Stomach (tissue), 4 donors: ENCODE measurements at regions not wholly inside any gene's neighbourhood (a gene's known extent, or its start where the extent isn't known, plus 50 kb on each side); places are given as distances from the start of the nearest gene placed in this dataset.

ENCODE experiments used
- CTCF ChIP-seq, 7 experiments: fragments of 450-650 bp in 4 of 7; fragments of 200-600 bp in 3 of 7; sonication (generic) in 3 of 7; IDR thresholded peaks; one replicate each; pipeline ENCODE4 v1.5.1; 2016 to 2019; ENCODE audit warnings: antibody characterized with exemption in 7 of 7, control low read depth in 2 of 7, mild to moderate bottlenecking in 1 of 7
- EP300 ChIP-seq: sonication (generic); formaldehyde crosslinking; IDR thresholded peaks from one replicate; pipeline ENCODE4 v1.6.1; 2017; ENCODE audit warnings: antibody characterized with exemption

GRCh38 chr14:103260629-103261124 is 73.4 kb upstream of the EIF5 start:
- no peak for TF ChIP-seq CTCF (IDR thresholded peaks at IDR 0.05)
- TF ChIP-seq EP300, result no peak
